ENCODE measurements at regions not wholly inside any gene's neighbourhood (a gene's known extent, or its start where the extent isn't known, plus 50 kb on each side); places are given as distances from the start of the nearest gene placed in this dataset.

DNA sequence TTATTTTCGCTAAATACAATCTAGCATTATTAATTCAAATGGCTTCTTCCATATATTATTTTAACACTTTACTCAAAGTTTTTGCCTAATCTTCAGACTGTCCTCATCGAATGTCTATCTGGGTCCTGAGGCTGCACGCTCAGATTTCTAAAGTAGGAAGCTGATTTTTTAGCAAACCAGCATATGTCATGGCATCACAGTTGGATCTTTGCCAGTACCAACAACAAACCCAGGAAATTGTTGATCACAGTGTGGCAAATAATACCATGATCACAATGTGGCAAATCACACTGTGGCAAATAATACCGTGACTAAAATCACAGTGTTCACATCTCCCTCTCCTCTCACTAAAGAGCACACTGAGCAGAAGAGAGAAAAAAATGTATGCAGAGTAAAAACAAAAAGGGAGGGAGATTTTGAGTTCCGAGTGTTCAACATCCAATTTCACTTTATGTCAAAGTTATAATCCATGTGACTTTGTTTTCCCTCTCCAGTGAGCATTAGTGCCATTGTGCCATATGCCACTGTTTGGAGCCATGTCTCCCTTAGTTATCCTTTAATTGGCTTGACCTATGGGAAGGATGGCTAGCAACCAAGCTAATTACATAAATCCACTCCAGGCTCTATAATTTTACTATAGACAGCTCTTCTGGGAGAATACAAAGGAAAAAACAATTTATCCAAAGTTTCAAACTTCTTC lies 1059.6 kb downstream of the HACE1 start:
- TF ChIP-seq, protein P1, sequence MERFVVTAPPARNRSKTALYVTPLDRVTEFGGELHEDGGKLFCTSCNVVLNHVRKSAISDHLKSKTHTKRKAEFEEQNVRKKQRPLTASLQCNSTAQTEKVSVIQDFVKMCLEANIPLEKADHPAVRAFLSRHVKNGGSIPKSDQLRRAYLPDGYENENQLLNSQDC (CRISPR knock-in tag; IDR thresholded peaks at IDR 0.05), result no peak
- TF ChIP-seq ZFP30 (CRISPR knock-in tag; IDR thresholded peaks at IDR 0.05; ENCODE audit: borderline replicate concordance), result no peak
- no peak for TF ChIP-seq POLR2AphosphoS5 (IDR thresholded peaks at IDR 0.05; ENCODE audit: control insufficient read depth, insufficient read depth, low read depth, low read length)
- TF ChIP-seq, protein P2, sequence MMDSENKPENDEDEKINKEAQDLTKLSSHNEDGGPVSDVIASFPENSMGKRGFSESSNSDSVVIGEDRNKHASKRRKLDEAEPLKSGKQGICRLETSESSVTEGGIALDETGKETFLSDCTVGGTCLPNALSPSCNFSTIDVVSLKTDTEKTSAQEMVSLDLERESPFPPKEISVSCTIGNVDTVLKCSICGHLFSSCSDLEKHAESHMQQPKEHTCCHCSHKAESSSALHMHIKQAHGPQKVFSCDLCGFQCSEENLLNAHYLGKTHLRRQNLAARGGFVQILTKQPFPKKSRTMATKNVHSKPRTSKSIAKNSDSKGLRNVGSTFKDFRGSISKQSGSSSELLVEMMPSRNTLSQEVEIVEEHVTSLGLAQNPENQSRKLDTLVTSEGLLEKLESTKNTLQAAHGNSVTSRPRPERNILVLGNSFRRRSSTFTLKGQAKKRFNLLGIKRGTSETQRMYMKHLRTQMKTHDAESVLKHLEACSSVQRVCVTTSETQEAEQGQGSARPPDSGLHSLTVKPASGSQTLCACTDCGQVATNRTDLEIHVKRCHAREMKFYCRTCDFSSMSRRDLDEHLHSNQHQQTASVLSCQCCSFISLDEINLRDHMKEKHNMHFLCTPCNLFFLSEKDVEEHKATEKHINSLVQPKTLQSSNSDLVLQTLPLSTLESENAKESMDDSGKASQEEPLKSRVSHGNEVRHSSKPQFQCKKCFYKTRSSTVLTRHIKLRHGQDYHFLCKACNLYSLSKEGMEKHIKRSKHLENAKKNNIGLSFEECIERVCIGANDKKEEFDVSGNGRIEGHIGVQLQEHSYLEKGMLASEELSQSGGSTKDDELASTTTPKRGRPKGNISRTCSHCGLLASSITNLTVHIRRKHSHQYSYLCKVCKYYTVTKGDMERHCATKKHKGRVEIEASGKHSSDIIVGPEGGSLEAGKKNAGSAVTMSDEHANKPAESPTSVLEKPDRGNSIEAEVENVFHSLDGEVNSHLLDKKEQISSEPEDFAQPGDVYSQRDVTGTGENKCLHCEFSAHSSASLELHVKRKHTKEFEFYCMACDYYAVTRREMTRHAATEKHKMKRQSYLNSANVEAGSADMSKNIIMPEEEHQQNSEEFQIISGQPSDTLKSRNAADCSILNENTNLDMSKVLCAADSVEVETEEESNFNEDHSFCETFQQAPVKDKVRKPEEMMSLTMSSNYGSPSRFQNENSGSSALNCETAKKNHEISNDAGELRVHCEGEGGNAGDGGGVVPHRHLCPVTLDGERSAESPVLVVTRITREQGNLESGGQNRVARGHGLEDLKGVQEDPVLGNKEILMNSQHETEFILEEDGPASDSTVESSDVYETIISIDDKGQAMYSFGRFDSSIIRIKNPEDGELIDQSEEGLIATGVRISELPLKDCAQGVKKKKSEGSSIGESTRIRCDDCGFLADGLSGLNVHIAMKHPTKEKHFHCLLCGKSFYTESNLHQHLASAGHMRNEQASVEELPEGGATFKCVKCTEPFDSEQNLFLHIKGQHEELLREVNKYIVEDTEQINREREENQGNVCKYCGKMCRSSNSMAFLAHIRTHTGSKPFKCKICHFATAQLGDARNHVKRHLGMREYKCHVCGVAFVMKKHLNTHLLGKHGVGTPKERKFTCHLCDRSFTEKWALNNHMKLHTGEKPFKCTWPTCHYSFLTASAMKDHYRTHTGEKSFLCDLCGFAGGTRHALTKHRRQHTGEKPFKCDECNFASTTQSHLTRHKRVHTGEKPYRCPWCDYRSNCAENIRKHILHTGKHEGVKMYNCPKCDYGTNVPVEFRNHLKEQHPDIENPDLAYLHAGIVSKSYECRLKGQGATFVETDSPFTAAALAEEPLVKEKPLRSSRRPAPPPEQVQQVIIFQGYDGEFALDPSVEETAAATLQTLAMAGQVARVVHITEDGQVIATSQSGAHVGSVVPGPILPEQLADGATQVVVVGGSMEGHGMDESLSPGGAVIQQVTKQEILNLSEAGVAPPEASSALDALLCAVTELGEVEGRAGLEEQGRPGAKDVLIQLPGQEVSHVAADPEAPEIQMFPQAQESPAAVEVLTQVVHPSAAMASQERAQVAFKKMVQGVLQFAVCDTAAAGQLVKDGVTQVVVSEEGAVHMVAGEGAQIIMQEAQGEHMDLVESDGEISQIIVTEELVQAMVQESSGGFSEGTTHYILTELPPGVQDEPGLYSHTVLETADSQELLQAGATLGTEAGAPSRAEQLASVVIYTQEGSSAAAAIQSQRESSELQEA (IDR thresholded peaks at IDR 0.05; ENCODE audit: low read depth), result no peak
- no peak for TF ChIP-seq PREB (CRISPR knock-in tag; IDR thresholded peaks at IDR 0.05)
- no peak for TF ChIP-seq TEAD4 (IDR thresholded peaks at IDR 0.05; ENCODE audit: low read length)
- TF ChIP-seq TEAD4 (CRISPR knock-in tag; IDR thresholded peaks at IDR 0.05; ENCODE audit: borderline replicate concordance), result no peak
- no peak for TF ChIP-seq ARNT (IDR thresholded peaks at IDR 0.05)
- TF ChIP-seq E2F4 (CRISPR knock-in tag; IDR thresholded peaks at IDR 0.05; ENCODE audit: low read depth), result no peak
- TF ChIP-seq HDAC3 (IDR thresholded peaks at IDR 0.05; ENCODE audit: borderline replicate concordance, partially characterized antibody), result no peak
